ENCODE measurements at regions not wholly inside any gene's neighbourhood (a gene's known extent, or its start where the extent isn't known, plus 50 kb on each side); places are given as distances from the start of the nearest gene placed in this dataset.

GRCh38 chr6:56745971-56746370 lies 103.3 kb upstream of the DST start:
- no peak overlapping the region for H3K4me3 ChIP-seq (ENCODE audit: low read depth, low read length)
- H3K27ac ChIP-seq (ENCODE audit: low read depth, low read length): no peak overlapping the region
- H3K36me3 ChIP-seq (ENCODE audit: control insufficient read depth, insufficient read depth, low read length): no peaks in the 10 kb centered on the region
- peaks cover 63% of the 10 kb centered on the region for H3K4me1 ChIP-seq (ENCODE audit: control insufficient read depth, insufficient read depth, low read length)
- H3K27me3 ChIP-seq (ENCODE audit: control insufficient read depth, insufficient read depth, low read length): no peaks in the 10 kb centered on the region
- no peaks in the 10 kb centered on the region for H3K9me3 ChIP-seq (ENCODE audit: control insufficient read depth, insufficient read depth, low read depth, low read length)
- no peak overlapping the region for H3K9ac ChIP-seq (ENCODE audit: low read length)

- no peaks in the 10 kb centered on the region for H3K27me3 ChIP-seq (ENCODE audit: control insufficient read depth, insufficient read depth, low read length)
- no peaks in the 10 kb centered on the region for H3K36me3 ChIP-seq (ENCODE audit: control insufficient read depth, insufficient read depth, low read length)
- no peaks in the 10 kb centered on the region for H3K9me3 ChIP-seq (ENCODE audit: control insufficient read depth, insufficient read depth, low read depth, low read length)
- no peak overlapping the region for H3K9ac ChIP-seq (ENCODE audit: low read length)
- H3K4me3 ChIP-seq (ENCODE audit: low read depth, low read length): no peak overlapping the region
- H3K4me1 ChIP-seq (ENCODE audit: control insufficient read depth, insufficient read depth, low read length): peaks cover 61% of the 10 kb centered on the region
- H3K27ac ChIP-seq (ENCODE audit: low read depth, low read length): no peak overlapping the region
These were observed 102.4 kb upstream of the DST start for GRCh38 chr6:56745081-56745480.

- H3K4me3 ChIP-seq (ENCODE audit: low read depth, low read length): no peak overlapping the region
- peaks cover 57% of the 10 kb centered on the region for H3K4me1 ChIP-seq (ENCODE audit: control insufficient read depth, insufficient read depth, low read length)
- no peaks in the 10 kb centered on the region for H3K9me3 ChIP-seq (ENCODE audit: control insufficient read depth, insufficient read depth, low read depth, low read length)
- H3K9ac ChIP-seq (ENCODE audit: low read length): no peak overlapping the region
- H3K36me3 ChIP-seq (ENCODE audit: control insufficient read depth, insufficient read depth, low read length): no peaks in the 10 kb centered on the region
- H3K27ac ChIP-seq (ENCODE audit: low read depth, low read length): no peak overlapping the region
- H3K27me3 ChIP-seq (ENCODE audit: control insufficient read depth, insufficient read depth, low read length): no peaks in the 10 kb centered on the region
These were observed 101.8 kb upstream of the DST start for GRCh38 chr6:56744528-56744927.

DNA sequence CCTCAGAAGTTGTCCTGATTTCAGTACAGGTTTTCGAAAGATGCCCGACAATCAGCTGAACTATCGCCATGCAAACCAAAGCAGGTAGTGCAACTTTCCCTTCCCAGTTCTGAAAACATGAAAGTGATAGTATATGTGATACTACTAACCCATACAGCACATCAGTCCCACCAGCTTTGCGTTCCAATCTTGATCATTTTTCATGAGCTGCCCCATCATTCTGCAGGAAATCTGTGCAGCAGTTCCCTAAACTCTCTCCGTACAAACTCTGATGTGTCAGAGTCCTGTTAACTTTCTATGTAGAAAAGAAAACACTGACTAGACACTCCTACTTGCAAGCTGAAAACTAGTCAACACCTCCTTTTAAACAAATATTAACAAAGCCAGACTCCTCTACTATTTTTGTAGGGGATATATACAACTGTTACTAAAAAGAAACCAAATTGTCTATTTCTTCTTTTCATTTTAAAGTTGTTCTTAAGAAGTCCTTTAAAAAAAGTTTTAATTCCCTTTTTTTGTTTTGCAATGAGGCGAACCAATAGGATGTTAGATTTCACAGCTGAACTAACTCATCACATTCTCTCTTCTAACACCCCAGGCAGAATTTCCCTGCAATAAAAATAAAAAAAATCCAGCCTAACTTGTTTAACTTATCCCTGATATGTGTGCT lies 99.6 kb upstream of the DST start:
- H3K9me3 ChIP-seq (ENCODE audit: control insufficient read depth, insufficient read depth, low read depth, low read length): no peaks in the 10 kb centered on the region
- H3K27ac ChIP-seq (ENCODE audit: low read depth, low read length): no peak overlapping the region
- H3K4me3 ChIP-seq (ENCODE audit: low read depth, low read length): no peak overlapping the region
- H3K4me1 ChIP-seq (ENCODE audit: control insufficient read depth, insufficient read depth, low read length): peaks cover 53% of the 10 kb centered on the region
- H3K9ac ChIP-seq (ENCODE audit: low read length): no peak overlapping the region
- H3K36me3 ChIP-seq (ENCODE audit: control insufficient read depth, insufficient read depth, low read length): no peaks in the 10 kb centered on the region
- no peaks in the 10 kb centered on the region for H3K27me3 ChIP-seq (ENCODE audit: control insufficient read depth, insufficient read depth, low read length)

- Histone ChIP-seq H3K36me3 (ENCODE audit: control insufficient read depth, insufficient read depth, low read length) (no peaks in the 10 kb centered on the region), H3K4me1 (ENCODE audit: control insufficient read depth, insufficient read depth, low read length) (peaks cover 45% of the 10 kb centered on the region), H3K9ac (ENCODE audit: low read length) (no peak overlapping the region), H3K27me3 (ENCODE audit: control insufficient read depth, insufficient read depth, low read length) (no peaks in the 10 kb centered on the region), H3K9me3 (ENCODE audit: control insufficient read depth, insufficient read depth, low read depth, low read length) (no peaks in the 10 kb centered on the region), H3K27ac (ENCODE audit: low read depth, low read length) (no peak overlapping the region), H3K4me3 (ENCODE audit: low read depth, low read length) (no peak overlapping the region)
These were observed 98.8 kb upstream of the DST start for GRCh38 chr6:56741472-56741871.

- H3K9me3 ChIP-seq (ENCODE audit: control insufficient read depth, insufficient read depth, low read depth, low read length): no peaks in the 10 kb centered on the region
- H3K27me3 ChIP-seq (ENCODE audit: control insufficient read depth, insufficient read depth, low read length): no peaks in the 10 kb centered on the region
- H3K27ac ChIP-seq (ENCODE audit: low read depth, low read length): no peak overlapping the region
- H3K9ac ChIP-seq (ENCODE audit: low read length): no peak overlapping the region
- H3K4me3 ChIP-seq (ENCODE audit: low read depth, low read length): no peak overlapping the region
- peaks cover 44% of the 10 kb centered on the region for H3K4me1 ChIP-seq (ENCODE audit: control insufficient read depth, insufficient read depth, low read length)
- no peaks in the 10 kb centered on the region for H3K36me3 ChIP-seq (ENCODE audit: control insufficient read depth, insufficient read depth, low read length)
These were observed 97.4 kb upstream of the DST start for GRCh38 chr6:56739836-56740815.

GRCh38 chr6:56736804-56737203 lies 94.1 kb upstream of the DST start:
- no peaks in the 10 kb centered on the region for H3K9me3 ChIP-seq (ENCODE audit: control insufficient read depth, insufficient read depth, low read depth, low read length)

DNA sequence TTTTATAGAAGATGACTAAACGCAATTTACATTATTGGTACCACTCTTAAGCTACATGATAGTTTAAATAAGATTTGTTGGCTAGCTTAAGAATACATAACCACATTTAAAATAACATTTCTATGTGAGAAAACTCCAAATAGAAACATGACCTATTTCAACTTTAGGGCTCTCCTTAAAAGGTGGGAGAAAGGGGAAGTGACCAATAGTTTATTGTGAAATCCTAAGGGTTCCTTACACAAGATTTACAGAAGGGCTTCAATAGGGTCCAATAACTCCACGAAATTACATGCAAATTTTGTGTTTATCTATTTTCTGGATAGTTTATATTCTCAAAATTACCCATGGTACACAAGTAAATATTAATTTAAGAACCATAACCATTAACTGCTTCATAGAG lies 91.6 kb upstream of the DST start:
- peaks cover 4% of the 10 kb centered on the region; the same call in 1 of the 2 replicates for H3K4me1 ChIP-seq (ENCODE audit: control insufficient read depth, insufficient read depth, low read length)
- H3K9me3 ChIP-seq (ENCODE audit: control insufficient read depth, insufficient read depth, low read depth, low read length): no peaks in the 10 kb centered on the region
- peaks cover 4% of the 10 kb centered on the region; the same call in 1 of the 2 replicates for H3K36me3 ChIP-seq (ENCODE audit: control insufficient read depth, insufficient read depth, low read length)
- H3K9ac ChIP-seq (ENCODE audit: low read length): no peak overlapping the region
- no peaks in the 10 kb centered on the region for H3K27me3 ChIP-seq (ENCODE audit: control insufficient read depth, insufficient read depth, low read length)
- H3K4me3 ChIP-seq (ENCODE audit: low read depth, low read length): no peak overlapping the region
- no peak overlapping the region for H3K27ac ChIP-seq (ENCODE audit: low read depth, low read length)

More at GRCh38 chr6:56736804-56737203, 94.1 kb upstream of the DST start:
- no peak overlapping the region for H3K4me3 ChIP-seq (ENCODE audit: low read depth, low read length)
- H3K4me1 ChIP-seq (ENCODE audit: control insufficient read depth, insufficient read depth, low read length): peaks cover 19% of the 10 kb centered on the region
- no peak overlapping the region for H3K27ac ChIP-seq (ENCODE audit: low read depth, low read length)
- peaks cover 4% of the 10 kb centered on the region; the same call in 1 of the 2 replicates for H3K36me3 ChIP-seq (ENCODE audit: control insufficient read depth, insufficient read depth, low read length)
- H3K9ac ChIP-seq (ENCODE audit: low read length): no peak overlapping the region
- no peaks in the 10 kb centered on the region for H3K27me3 ChIP-seq (ENCODE audit: control insufficient read depth, insufficient read depth, low read length)

- Histone ChIP-seq H3K9ac (ENCODE audit: low read length) (no peak overlapping the region), H3K4me3 (ENCODE audit: low read depth, low read length) (no peak overlapping the region), H3K36me3 (ENCODE audit: control insufficient read depth, insufficient read depth, low read length) (peaks cover 4% of the 10 kb centered on the region; the same call in 1 of the 2 replicates), H3K9me3 (ENCODE audit: control insufficient read depth, insufficient read depth, low read depth, low read length) (no peaks in the 10 kb centered on the region), H3K4me1 (ENCODE audit: control insufficient read depth, insufficient read depth, low read length) (peaks cover 6% of the 10 kb centered on the region; the same call in 1 of the 2 replicates), H3K27ac (ENCODE audit: low read depth, low read length) (no peak overlapping the region), H3K27me3 (ENCODE audit: control insufficient read depth, insufficient read depth, low read length) (no peaks in the 10 kb centered on the region)
These were observed 90.6 kb upstream of the DST start for GRCh38 chr6:56733211-56733697.

DNA sequence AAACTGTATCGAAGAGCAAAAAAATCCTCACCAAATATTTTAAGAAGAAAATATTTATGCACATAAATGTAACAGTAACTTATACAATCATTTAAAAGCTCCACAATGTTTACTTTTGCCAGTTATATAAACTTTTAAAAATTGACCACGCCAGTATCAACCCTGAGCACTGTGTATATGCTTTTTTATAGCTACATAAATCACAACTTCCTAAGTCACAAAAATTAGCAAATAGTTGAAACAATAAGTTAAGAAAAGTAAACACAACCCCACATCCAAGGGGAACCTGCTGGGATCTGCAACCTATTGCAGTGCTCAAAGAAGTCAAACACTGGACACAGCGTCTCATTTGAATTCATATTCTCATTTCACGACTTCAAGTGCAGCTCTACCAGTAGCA lies 89.8 kb upstream of the DST start:
- no peaks in the 10 kb centered on the region for H3K27me3 ChIP-seq (ENCODE audit: control insufficient read depth, insufficient read depth, low read length)
- H3K4me3 ChIP-seq (ENCODE audit: low read depth, low read length): no peak overlapping the region
- H3K27ac ChIP-seq (ENCODE audit: low read depth, low read length): no peak overlapping the region
- no peak overlapping the region for H3K9ac ChIP-seq (ENCODE audit: low read length)
- H3K4me1 ChIP-seq (ENCODE audit: control insufficient read depth, insufficient read depth, low read length): peaks cover 13% of the 10 kb centered on the region
- H3K9me3 ChIP-seq (ENCODE audit: control insufficient read depth, insufficient read depth, low read depth, low read length): no peaks in the 10 kb centered on the region
- peaks cover 4% of the 10 kb centered on the region; the same call in 1 of the 2 replicates for H3K36me3 ChIP-seq (ENCODE audit: control insufficient read depth, insufficient read depth, low read length)
